ENCODE measurements at regions not wholly inside any gene's neighbourhood (a gene's known extent, or its start where the extent isn't known, plus 50 kb on each side); places are given as distances from the start of the nearest gene placed in this dataset.
A peak's percentile ranks its signal among the peaks of the same experiment; 100 is the strongest.

- intact Hi-C loops (cut with DNase I; ENCODE audit: low total_unique reads) = no loop called here
- WGBS, 2 donors (ENCODE audit: low coverage in 1 of 2) = 24 to 43% methylated on average over 2 of the region's 2 CpGs
Observed at GRCh38 chr4:13088726-13089658, 395.1 kb downstream of the RAB28 start.

GRCh38 chr4:13087041-13087440, 397.1 kb downstream of the RAB28 start:
- 79 to 83% methylated on average over 1 of the region's 1 CpG for WGBS, 2 donors (ENCODE audit: low coverage in 1 of 2)
- no peak for TF ChIP-seq EP300 (IDR thresholded peaks at IDR 0.05; ENCODE audit: low read depth)
- TF ChIP-seq CTCF (IDR thresholded peaks at IDR 0.05) = no peak
- no peak for TF ChIP-seq POLR2A (IDR thresholded peaks at IDR 0.05)
- no peak for TF ChIP-seq POLR2AphosphoS5 (IDR thresholded peaks at IDR 0.05)
- Histone ChIP-seq H3K36me3 (no peaks in the 10 kb centered on the region), H3K9me3 (peaks cover 2 to 4% of the 10 kb centered on the region in 2 donors), H3K27me3 (no peaks in the 10 kb centered on the region), H3K27ac (no peak overlapping the region), H3K4me3 (no peak overlapping the region), H3K4me1 (peaks cover 0 to 7% (median 0%) of the 10 kb centered on the region in 4 donors)
- in situ Hi-C loops (cut with MboI; ENCODE audit: low pct_ligation_motif_present in 1 of 4, low pct_unique_long_range_greater_than_20kb in 1 of 4, low sequenced_read_pairs in 3 of 4) = no loop called here
- intact Hi-C loops (cut with DNase I; ENCODE audit: low total_unique reads) = no loop called here
- no peak for DNase-seq

More at GRCh38 chr4:13088726-13089658, 395.1 kb downstream of the RAB28 start:
- H3K27me3 ChIP-seq = no peaks in the 10 kb centered on the region
- TF ChIP-seq POLR2A (IDR thresholded peaks at IDR 0.05) (no peak), EP300 (IDR thresholded peaks at IDR 0.05; ENCODE audit: low read depth) (no peak), CTCF (IDR thresholded peaks at IDR 0.05) (no peak), POLR2AphosphoS5 (IDR thresholded peaks at IDR 0.05) (no peak)
- H3K4me1 ChIP-seq = peaks cover 0 to 7% (median 0%) of the 10 kb centered on the region in 4 donors
- no peaks in the 10 kb centered on the region for H3K9me3 ChIP-seq
- no peaks in the 10 kb centered on the region for H3K36me3 ChIP-seq
- H3K27ac ChIP-seq = peak overlapping the region in 1 of 4 donors; percentile 22
- H3K4me3 ChIP-seq = no peak overlapping the region
- no peak for DNase-seq
- in situ Hi-C loops (cut with MboI; ENCODE audit: low pct_ligation_motif_present in 1 of 4, low pct_unique_long_range_greater_than_20kb in 1 of 4, low sequenced_read_pairs in 3 of 4) = no loop called here

- WGBS, 2 donors (ENCODE audit: low coverage in 1 of 2) = 74 to 78% methylated on average over 2 of the region's 2 CpGs
- H3K27me3 ChIP-seq = no peaks in the 10 kb centered on the region
- no peak overlapping the region for H3K27ac ChIP-seq
- TF ChIP-seq EP300 (IDR thresholded peaks at IDR 0.05; ENCODE audit: low read depth) (no peak), POLR2AphosphoS5 (IDR thresholded peaks at IDR 0.05) (no peak), POLR2A (IDR thresholded peaks at IDR 0.05) (no peak), CTCF (IDR thresholded peaks at IDR 0.05) (no peak)
- H3K4me1 ChIP-seq = no peaks in the 10 kb centered on the region
- H3K36me3 ChIP-seq = no peaks in the 10 kb centered on the region
- in situ Hi-C loops (cut with MboI; ENCODE audit: low pct_ligation_motif_present in 1 of 4, low pct_unique_long_range_greater_than_20kb in 1 of 4, low sequenced_read_pairs in 3 of 4) = no loop called here
- H3K9me3 ChIP-seq = peaks cover 5 to 9% of the 10 kb centered on the region in 2 donors
- H3K4me3 ChIP-seq = no peak overlapping the region
- no peak for DNase-seq
- intact Hi-C loops (cut with DNase I; ENCODE audit: low total_unique reads) = no loop called here
Observed at GRCh38 chr4:13084210-13084609, 399.9 kb downstream of the RAB28 start.

- Histone ChIP-seq H3K27me3 (no peaks in the 10 kb centered on the region), H3K4me1 (no peaks in the 10 kb centered on the region), H3K27ac (no peak overlapping the region), H3K4me3 (no peak overlapping the region), H3K9me3 (peaks cover 5 to 9% of the 10 kb centered on the region in 2 donors), H3K36me3 (no peaks in the 10 kb centered on the region)
- in situ Hi-C loops (cut with MboI; ENCODE audit: low pct_ligation_motif_present in 1 of 4, low pct_unique_long_range_greater_than_20kb in 1 of 4, low sequenced_read_pairs in 3 of 4) (no loop called here), intact Hi-C loops (cut with DNase I; ENCODE audit: low total_unique reads) (no loop called here)
- DNase-seq = no peak
- TF ChIP-seq POLR2AphosphoS5 (IDR thresholded peaks at IDR 0.05) = no peak
- TF ChIP-seq CTCF (IDR thresholded peaks at IDR 0.05) = no peak
- no peak for TF ChIP-seq EP300 (IDR thresholded peaks at IDR 0.05; ENCODE audit: low read depth)
- no peak for TF ChIP-seq POLR2A (IDR thresholded peaks at IDR 0.05)
Observed at GRCh38 chr4:13081830-13082229, 402.3 kb downstream of the RAB28 start.

All from transverse colon (tissue), 4 donors.